ENCODE measurements at regions not wholly inside any gene's neighbourhood (a gene's known extent, or its start where the extent isn't known, plus 50 kb on each side); places are given as distances from the start of the nearest gene placed in this dataset.

GRCh38 chr22:34308101-34308500 is 387.8 kb upstream of the LARGE1 start:
- TF ChIP-seq MAX (IDR thresholded peaks at IDR 0.05; ENCODE audit: low read depth, low read length) (no peak), CTCF (IDR thresholded peaks at IDR 0.05; ENCODE audit: low read depth, low read length) (no peak), MYC (IDR thresholded peaks at IDR 0.05; ENCODE audit: low read depth, low read length) (no peak), POLR2A (IDR thresholded peaks at IDR 0.05; ENCODE audit: extremely low read depth, insufficient read length) (no peak)
- DNase-seq (ENCODE audit: low read depth), result no peak
- H3K4me3 ChIP-seq (ENCODE audit: low read depth, low read length), result no peak overlapping the region

GRCh38 chr22:34319346-34319745 is 399.1 kb upstream of the LARGE1 start:
- TF ChIP-seq MAX (IDR thresholded peaks at IDR 0.05; ENCODE audit: low read depth, low read length), result no peak
- TF ChIP-seq POLR2A (IDR thresholded peaks at IDR 0.05; ENCODE audit: extremely low read depth, insufficient read length), result no peak
- TF ChIP-seq CTCF (IDR thresholded peaks at IDR 0.05; ENCODE audit: low read depth, low read length), result no peak
- TF ChIP-seq MYC (IDR thresholded peaks at IDR 0.05; ENCODE audit: low read depth, low read length), result no peak
- no peak for DNase-seq (ENCODE audit: low read depth)
- H3K4me3 ChIP-seq (ENCODE audit: low read depth, low read length), result no peak overlapping the region

GRCh38 chr22:34324763-34325162 is 404.5 kb upstream of the LARGE1 start:
- no peak overlapping the region for H3K4me3 ChIP-seq (ENCODE audit: low read depth, low read length)
- TF ChIP-seq CTCF (IDR thresholded peaks at IDR 0.05; ENCODE audit: low read depth, low read length) (no peak), MAX (IDR thresholded peaks at IDR 0.05; ENCODE audit: low read depth, low read length) (no peak), POLR2A (IDR thresholded peaks at IDR 0.05; ENCODE audit: extremely low read depth, insufficient read length) (no peak), MYC (IDR thresholded peaks at IDR 0.05; ENCODE audit: low read depth, low read length) (no peak)

GRCh38 chr22:34326901-34327300 is 406.6 kb upstream of the LARGE1 start:
- DNase-seq (ENCODE audit: low read depth), result no peak
- H3K4me3 ChIP-seq (ENCODE audit: low read depth, low read length), result no peak overlapping the region
- TF ChIP-seq POLR2A (IDR thresholded peaks at IDR 0.05; ENCODE audit: extremely low read depth, insufficient read length) (no peak), MAX (IDR thresholded peaks at IDR 0.05; ENCODE audit: low read depth, low read length) (no peak), MYC (IDR thresholded peaks at IDR 0.05; ENCODE audit: low read depth, low read length) (no peak), CTCF (IDR thresholded peaks at IDR 0.05; ENCODE audit: low read depth, low read length) (no peak)

More at GRCh38 chr22:34324763-34325162, 404.5 kb upstream of the LARGE1 start:
- DNase-seq (ENCODE audit: low read depth), result no peak

GRCh38 chr22:34330432-34330831 is 410.2 kb upstream of the LARGE1 start:
- no peak for DNase-seq (ENCODE audit: low read depth)
- no peak for TF ChIP-seq CTCF (IDR thresholded peaks at IDR 0.05; ENCODE audit: low read depth, low read length)
- H3K4me3 ChIP-seq (ENCODE audit: low read depth, low read length), result no peak overlapping the region

GRCh38 chr22:34333285-34333684 is 413.0 kb upstream of the LARGE1 start:
- no peak overlapping the region for H3K4me3 ChIP-seq (ENCODE audit: low read depth, low read length)
- no peak for DNase-seq (ENCODE audit: low read depth)
- TF ChIP-seq CTCF (IDR thresholded peaks at IDR 0.05; ENCODE audit: low read depth, low read length) (no peak), MYC (IDR thresholded peaks at IDR 0.05; ENCODE audit: low read depth, low read length) (no peak), MAX (IDR thresholded peaks at IDR 0.05; ENCODE audit: low read depth, low read length) (no peak), POLR2A (IDR thresholded peaks at IDR 0.05; ENCODE audit: extremely low read depth, insufficient read length) (no peak)
